HUES64 (cell line): ENCODE measurements at regions not wholly inside any gene's neighbourhood (a gene's known extent, or its start where the extent isn't known, plus 50 kb on each side); places are given as distances from the start of the nearest gene placed in this dataset.

Experiments used
- H3K27ac ChIP-seq: 2 replicates; pipeline ENCODE4 v1.7.0; 2013; ENCODE audit warnings: low read depth, low read length, inconsistent platforms
- H3K27me3 ChIP-seq: 2 replicates; pipeline ENCODE4 v1.6.1; 2013; ENCODE audit warnings: mild to moderate bottlenecking, low read length; ENCODE audit not compliant: insufficient read depth
- H3K36me3 ChIP-seq: 2 replicates; pipeline ENCODE4 v1.6.1; 2013; ENCODE audit warnings: mild to moderate bottlenecking, low read length; ENCODE audit not compliant: insufficient read depth
- H3K4me1 ChIP-seq: 2 replicates; pipeline ENCODE4 v1.6.1; 2013; ENCODE audit warnings: mild to moderate bottlenecking, low read length, moderate library complexity; ENCODE audit not compliant: insufficient read depth
- H3K4me3 ChIP-seq: 2 replicates; pipeline ENCODE4 v1.5.1; 2013; ENCODE audit warnings: mild to moderate bottlenecking, low read length, moderate library complexity
- H3K9ac ChIP-seq: 2 replicates; pipeline ENCODE4 v1.6.1; 2013; ENCODE audit warnings: mild to moderate bottlenecking, low read depth, low read length
- H3K9me3 ChIP-seq: 2 replicates; pipeline ENCODE4 v1.6.1; 2013; ENCODE audit warnings: low read depth, low read length; ENCODE audit not compliant: insufficient read depth
- WGBS: fragments of 150-250, 120-280 bp; methylation state at CpG from one replicate; pipeline ENCODE4 v1.1.7; 2013; ENCODE audit warnings: missing lambda C conversion rate; 5-methylcytosine and 5-hydroxymethylcytosine counted together

GRCh38 chr13:87923753-87924152 lies 252.6 kb downstream of the SLITRK5 start:
- H3K9ac ChIP-seq = no peak overlapping the region
- no peak overlapping the region for H3K27ac ChIP-seq
- peaks cover 8% of the 10 kb centered on the region; the same call in 1 of the 2 replicates for H3K4me1 ChIP-seq
- no peaks in the 10 kb centered on the region for H3K27me3 ChIP-seq
- no peaks in the 10 kb centered on the region for H3K36me3 ChIP-seq
- WGBS = 90% methylated on average over 3 of the region's 3 CpGs
- no peak overlapping the region for H3K4me3 ChIP-seq
- H3K9me3 ChIP-seq = no peaks in the 10 kb centered on the region

- no peaks in the 10 kb centered on the region for H3K27me3 ChIP-seq
- H3K36me3 ChIP-seq = no peaks in the 10 kb centered on the region
- H3K9me3 ChIP-seq = no peaks in the 10 kb centered on the region
- H3K4me3 ChIP-seq = no peak overlapping the region
- 89% methylated on average over 2 of the region's 4 CpGs for WGBS
- no peak overlapping the region for H3K27ac ChIP-seq
- peaks cover 8% of the 10 kb centered on the region; the same call in 1 of the 2 replicates for H3K4me1 ChIP-seq
- no peak overlapping the region for H3K9ac ChIP-seq
Observed at GRCh38 chr13:87925006-87925405, 253.8 kb downstream of the SLITRK5 start.

- no CpG with 5 or more reads among the region's 1 CpG for WGBS
- H3K27ac ChIP-seq = no peak overlapping the region
- H3K27me3 ChIP-seq = no peaks in the 10 kb centered on the region
- no peaks in the 10 kb centered on the region for H3K36me3 ChIP-seq
- H3K9me3 ChIP-seq = 0 out of 2 replicates have a peak, but pooled peaks cover 4% of the 10 kb centered on the region
- H3K9ac ChIP-seq = no peak overlapping the region
- no peaks in the 10 kb centered on the region for H3K4me1 ChIP-seq
- H3K4me3 ChIP-seq = no peak overlapping the region
Observed at GRCh38 chr13:87940776-87941175, 269.6 kb downstream of the SLITRK5 start.

GRCh38 chr13:87941226-87941625 lies 270.1 kb downstream of the SLITRK5 start:
- Histone ChIP-seq H3K9me3 (0 out of 2 replicates have a peak, but pooled peaks cover 4% of the 10 kb centered on the region), H3K27ac (no peak overlapping the region), H3K36me3 (no peaks in the 10 kb centered on the region), H3K4me1 (no peaks in the 10 kb centered on the region), H3K9ac (no peak overlapping the region), H3K27me3 (no peaks in the 10 kb centered on the region), H3K4me3 (no peak overlapping the region)
- WGBS = 92% methylated on average over 2 of the region's 3 CpGs

- Histone ChIP-seq H3K9ac (no peak overlapping the region), H3K27ac (no peak overlapping the region), H3K36me3 (no peaks in the 10 kb centered on the region), H3K27me3 (no peaks in the 10 kb centered on the region), H3K4me3 (no peak overlapping the region), H3K4me1 (no peaks in the 10 kb centered on the region), H3K9me3 (0 out of 2 replicates have a peak, but pooled peaks cover 4% of the 10 kb centered on the region)
- 90% methylated on average over 1 of the region's 1 CpG for WGBS
Observed at GRCh38 chr13:87942205-87942604, 271.0 kb downstream of the SLITRK5 start.

GRCh38 chr13:87944038-87944437 lies 272.9 kb downstream of the SLITRK5 start:
- Histone ChIP-seq H3K9me3 (0 out of 2 replicates have a peak, but pooled peaks cover 4% of the 10 kb centered on the region), H3K36me3 (no peaks in the 10 kb centered on the region), H3K27ac (no peak overlapping the region), H3K4me3 (no peak overlapping the region), H3K27me3 (no peaks in the 10 kb centered on the region), H3K9ac (no peak overlapping the region), H3K4me1 (no peaks in the 10 kb centered on the region)
- no CpG with 5 or more reads among the region's 1 CpG for WGBS

GRCh38 chr13:87952377-87952776 lies 281.2 kb downstream of the SLITRK5 start:
- 100% methylated on average over 1 of the region's 2 CpGs for WGBS
- Histone ChIP-seq H3K9ac (no peak overlapping the region), H3K4me3 (no peak overlapping the region), H3K9me3 (no peaks in the 10 kb centered on the region), H3K36me3 (no peaks in the 10 kb centered on the region), H3K27ac (no peak overlapping the region), H3K4me1 (no peaks in the 10 kb centered on the region), H3K27me3 (no peaks in the 10 kb centered on the region)

GRCh38 chr13:87953381-87953780 lies 282.2 kb downstream of the SLITRK5 start:
- Histone ChIP-seq H3K27me3 (no peaks in the 10 kb centered on the region), H3K27ac (no peak overlapping the region), H3K4me1 (no peaks in the 10 kb centered on the region), H3K9me3 (no peaks in the 10 kb centered on the region), H3K9ac (no peak overlapping the region), H3K36me3 (no peaks in the 10 kb centered on the region), H3K4me3 (no peak overlapping the region)
- 100% methylated on average over 1 of the region's 3 CpGs for WGBS

- WGBS = 91% methylated on average over 3 of the region's 3 CpGs
- H3K36me3 ChIP-seq = no peaks in the 10 kb centered on the region
- no peaks in the 10 kb centered on the region for H3K4me1 ChIP-seq
- no peaks in the 10 kb centered on the region for H3K27me3 ChIP-seq
- H3K9me3 ChIP-seq = no peaks in the 10 kb centered on the region
- H3K4me3 ChIP-seq = no peak overlapping the region
- no peak overlapping the region for H3K27ac ChIP-seq
- no peak overlapping the region for H3K9ac ChIP-seq
Observed at GRCh38 chr13:87954091-87954490, 282.9 kb downstream of the SLITRK5 start.

GRCh38 chr13:87961546-87961945 lies 290.4 kb downstream of the SLITRK5 start:
- no peak overlapping the region for H3K9ac ChIP-seq
- no peaks in the 10 kb centered on the region for H3K4me1 ChIP-seq
- no peak overlapping the region for H3K4me3 ChIP-seq
- H3K27me3 ChIP-seq = no peaks in the 10 kb centered on the region
- no peaks in the 10 kb centered on the region for H3K9me3 ChIP-seq
- H3K36me3 ChIP-seq = no peaks in the 10 kb centered on the region
- H3K27ac ChIP-seq = no peak overlapping the region
- 100% methylated on average over 3 of the region's 3 CpGs for WGBS

- no CpG with 5 or more reads among the region's 1 CpG for WGBS
- no peaks in the 10 kb centered on the region for H3K27me3 ChIP-seq
Observed at GRCh38 chr13:87972568-87972967, 301.4 kb downstream of the SLITRK5 start.

GRCh38 chr13:87975035-87975434 lies 303.9 kb downstream of the SLITRK5 start:
- no peaks in the 10 kb centered on the region for H3K4me1 ChIP-seq
- no peaks in the 10 kb centered on the region for H3K36me3 ChIP-seq
- H3K9ac ChIP-seq = no peak overlapping the region
- H3K9me3 ChIP-seq = peaks cover 7% of the 10 kb centered on the region
- no peaks in the 10 kb centered on the region for H3K27me3 ChIP-seq
- H3K27ac ChIP-seq = no peak overlapping the region
- WGBS = 97% methylated on average over 4 of the region's 4 CpGs
- no peak overlapping the region for H3K4me3 ChIP-seq

More at GRCh38 chr13:87972568-87972967, 301.4 kb downstream of the SLITRK5 start:
- no peaks in the 10 kb centered on the region for H3K36me3 ChIP-seq
- H3K4me3 ChIP-seq = no peak overlapping the region
- no peak overlapping the region for H3K9ac ChIP-seq
- H3K9me3 ChIP-seq = peaks cover 2% of the 10 kb centered on the region; the same call in 1 of the 2 replicates
- no peaks in the 10 kb centered on the region for H3K4me1 ChIP-seq
- H3K27ac ChIP-seq = no peak overlapping the region
